ENCODE measurements at regions not wholly inside any gene's neighbourhood (a gene's known extent, or its start where the extent isn't known, plus 50 kb on each side); places are given as distances from the start of the nearest gene placed in this dataset.
"Not testable (repeated sequence)": the region's sequence is repeated elsewhere in the genome, so short reads cannot be mapped to it uniquely, and the experiment has no call there.

GRCh38 chr15:53923741-53924140 lies 54.5 kb upstream of the UNC13C start:
- not testable (repeated sequence) for H3K27me3 ChIP-seq (replicated peaks; ENCODE audit: insufficient read depth); DNase-seq (ENCODE audit: low spot score); H3K4me1 ChIP-seq (ENCODE audit: control insufficient read depth in 1 of 2, low read depth in 2 of 2); ATAC-seq (ENCODE audit: insufficient number of reproducible peaks, low FRiP score, low read depth); H3K4me3 ChIP-seq; H3K9me3 ChIP-seq; H3K36me3 ChIP-seq; H3K27ac ChIP-seq

- Histone ChIP-seq H3K9me3 (no peaks in the 10 kb centered on the region), H3K4me1 (ENCODE audit: control insufficient read depth in 1 of 2, low read depth in 2 of 2) (no peaks in the 10 kb centered on the region), H3K36me3 (no peaks in the 10 kb centered on the region), H3K4me3 (no peak overlapping the region), H3K27me3 (replicated peaks; ENCODE audit: insufficient read depth) (no peaks in the 10 kb centered on the region), H3K27ac (no peak overlapping the region)
- DNase-seq (ENCODE audit: low spot score) (no peak), ATAC-seq (ENCODE audit: insufficient number of reproducible peaks, low FRiP score, low read depth) (no peak)
- no peak for TF ChIP-seq CTCF (IDR thresholded peaks at IDR 0.05)
Measured at GRCh38 chr15:53918180-53919079, 59.8 kb upstream of the UNC13C start.

- H3K27me3 ChIP-seq (replicated peaks; ENCODE audit: insufficient read depth) = no peaks in the 10 kb centered on the region
- TF ChIP-seq CTCF (IDR thresholded peaks at IDR 0.05) = no peak
- no peak overlapping the region for H3K4me3 ChIP-seq
- H3K27ac ChIP-seq = no peak overlapping the region
- no peaks in the 10 kb centered on the region for H3K4me1 ChIP-seq (ENCODE audit: control insufficient read depth in 1 of 2, low read depth in 2 of 2)
- ATAC-seq (ENCODE audit: insufficient number of reproducible peaks, low FRiP score, low read depth) (no peak), DNase-seq (ENCODE audit: low spot score) (no peak)
- H3K9me3 ChIP-seq = no peaks in the 10 kb centered on the region
- H3K36me3 ChIP-seq = no peaks in the 10 kb centered on the region
Measured at GRCh38 chr15:53917109-53917508, 61.1 kb upstream of the UNC13C start.

DNA sequence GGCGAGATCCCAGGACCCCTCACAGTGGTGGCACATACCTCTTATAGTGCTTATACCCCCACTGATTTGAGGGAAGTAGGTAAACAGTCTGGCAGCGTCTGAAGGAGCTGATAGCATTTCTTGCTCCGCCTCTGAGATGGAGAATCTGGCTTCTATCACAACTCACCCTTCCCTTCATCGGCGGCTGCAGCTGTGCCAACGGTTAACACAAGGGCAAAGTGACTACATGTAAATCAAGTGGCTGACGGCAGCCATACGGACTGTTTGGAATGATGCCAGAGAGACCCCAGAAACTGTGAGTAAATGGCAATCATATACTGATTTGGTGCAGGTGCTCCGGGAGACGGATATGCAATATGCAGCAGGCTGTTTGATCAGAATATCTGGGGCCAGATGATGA lies 66.8 kb upstream of the UNC13C start:
- DNase-seq (ENCODE audit: low spot score) = no peak

GRCh38 chr15:53910852-53911251 lies 67.4 kb upstream of the UNC13C start:
- DNase-seq (ENCODE audit: low spot score) (no peak), ATAC-seq (ENCODE audit: insufficient number of reproducible peaks, low FRiP score, low read depth) (no peak)
- H3K4me3 ChIP-seq = no peak overlapping the region
- H3K9me3 ChIP-seq = no peaks in the 10 kb centered on the region
- no peak for TF ChIP-seq CTCF (IDR thresholded peaks at IDR 0.05)
- no peaks in the 10 kb centered on the region for H3K36me3 ChIP-seq
- no peaks in the 10 kb centered on the region for H3K4me1 ChIP-seq (ENCODE audit: control insufficient read depth in 1 of 2, low read depth in 2 of 2)
- no peak overlapping the region for H3K27ac ChIP-seq
- no peaks in the 10 kb centered on the region for H3K27me3 ChIP-seq (replicated peaks; ENCODE audit: insufficient read depth)

More for the DNA sequence above, 66.8 kb upstream of the UNC13C start:
- no peak overlapping the region for H3K4me3 ChIP-seq
- H3K27me3 ChIP-seq (replicated peaks; ENCODE audit: insufficient read depth) = no peaks in the 10 kb centered on the region
- H3K4me1 ChIP-seq (ENCODE audit: control insufficient read depth in 1 of 2, low read depth in 2 of 2) = no peaks in the 10 kb centered on the region
- H3K36me3 ChIP-seq = no peaks in the 10 kb centered on the region
- no peak overlapping the region for H3K27ac ChIP-seq
- ATAC-seq (ENCODE audit: insufficient number of reproducible peaks, low FRiP score, low read depth) = no peak
- TF ChIP-seq CTCF (IDR thresholded peaks at IDR 0.05) = no peak
- no peaks in the 10 kb centered on the region for H3K9me3 ChIP-seq
